H9 (cell line): ENCODE measurements at regions not wholly inside any gene's neighbourhood (a gene's known extent, or its start where the extent isn't known, plus 50 kb on each side); places are given as distances from the start of the nearest gene placed in this dataset.

Experiments
- DNase-seq: peaks from one replicate; pipeline ENCODE4 v3.0.0-alpha.2; 2017
- H2AFZ ChIP-seq: one replicate; pipeline ENCODE4 v1.6.1; 2013; ENCODE audit warnings: mild to moderate bottlenecking, low read length, control low read depth, moderate library complexity
- H2AK5ac ChIP-seq: 2 replicates; pipeline ENCODE4 v1.6.1; 2013; ENCODE audit warnings: low read length, control low read depth, mixed read lengths; ENCODE audit not compliant: insufficient read length
- H2BK120ac ChIP-seq: one replicate; pipeline ENCODE4 v1.6.1; 2013; ENCODE audit warnings: low read depth, mild to moderate bottlenecking, low read length, control low read depth, inconsistent platforms; ENCODE audit not compliant: poor library complexity, severe bottlenecking
- H2BK12ac ChIP-seq: 2 replicates; pipeline ENCODE4 v1.6.1; 2013; ENCODE audit warnings: low read length, control low read depth, mixed read lengths, low read depth; ENCODE audit not compliant: insufficient read length
- H2BK15ac ChIP-seq: 2 replicates; pipeline ENCODE4 v1.6.1; 2013; ENCODE audit warnings: low read depth, low read length, control low read depth
- H2BK20ac ChIP-seq: one replicate; pipeline ENCODE4 v1.6.1; 2013; ENCODE audit warnings: low read depth, mild to moderate bottlenecking, low read length, control low read depth, inconsistent platforms; ENCODE audit not compliant: poor library complexity, severe bottlenecking
- H2BK5ac ChIP-seq: 2 replicates; pipeline ENCODE4 v1.6.1; 2013; ENCODE audit warnings: low read length, control low read depth, mixed read lengths; ENCODE audit not compliant: insufficient read length
- H3K14ac ChIP-seq: 2 replicates; pipeline ENCODE4 v1.6.1; 2013; ENCODE audit warnings: low read length, control low read depth; ENCODE audit not compliant: insufficient read depth
- H3K18ac ChIP-seq: 2 replicates; pipeline ENCODE4 v1.6.1; 2013; ENCODE audit warnings: low read depth, mild to moderate bottlenecking, mixed read lengths, low read length, control low read depth; ENCODE audit not compliant: insufficient read length
- H3K23ac ChIP-seq: 2 replicates; pipeline ENCODE4 v1.6.1; 2013; ENCODE audit warnings: low read length, control low read depth, mixed read lengths, low read depth; ENCODE audit not compliant: insufficient read length
- H3K23me2 ChIP-seq: 2 replicates; pipeline ENCODE4 v1.6.1; 2013; ENCODE audit warnings: low read depth, mild to moderate bottlenecking, mixed read lengths, low read length, control low read depth; ENCODE audit not compliant: insufficient read length, poor library complexity, severe bottlenecking
- H3K27ac ChIP-seq: 2 replicates; pipeline ENCODE4 v1.5.1; 2013; ENCODE audit warnings: low read length, control low read depth, mixed read lengths, low read depth; ENCODE audit not compliant: insufficient read length
- H3K27me3 ChIP-seq: 2 replicates; pipeline ENCODE4 v1.6.1; 2013; ENCODE audit warnings: low read length, control low read depth, inconsistent platforms; ENCODE audit not compliant: insufficient read depth
- H3K4ac ChIP-seq: 2 replicates; pipeline ENCODE4 v1.6.1; 2013; ENCODE audit warnings: low read depth, mild to moderate bottlenecking, control low read depth, inconsistent platforms, low read length, moderate library complexity
- H3K4me1 ChIP-seq: 2 replicates; pipeline ENCODE4 v1.6.1; 2013; ENCODE audit warnings: low read length, control low read depth, inconsistent platforms; ENCODE audit not compliant: insufficient read depth
- H3K4me2 ChIP-seq: 2 replicates; pipeline ENCODE4 v1.6.1; 2013; ENCODE audit warnings: low read length, control low read depth, mixed read lengths; ENCODE audit not compliant: insufficient read length, insufficient read depth
- H3K56ac ChIP-seq: 2 replicates; pipeline ENCODE4 v1.6.1; 2013; ENCODE audit warnings: low read depth, mild to moderate bottlenecking, mixed read lengths, low read length, control low read depth; ENCODE audit not compliant: insufficient read length
- H3K79me1 ChIP-seq: 2 replicates; pipeline ENCODE4 v1.6.1; 2013; ENCODE audit warnings: low read depth, mild to moderate bottlenecking, moderate library complexity, low read length, control low read depth, inconsistent platforms; ENCODE audit not compliant: insufficient read depth, poor library complexity, severe bottlenecking
- H3K79me2 ChIP-seq: 2 replicates; pipeline ENCODE4 v1.6.1; 2013; ENCODE audit warnings: low read length, control low read depth, inconsistent platforms; ENCODE audit not compliant: insufficient read depth
- H3K9ac ChIP-seq: 2 replicates; pipeline ENCODE4 v1.6.1; 2013; ENCODE audit warnings: low read length, control low read depth, mixed read lengths; ENCODE audit not compliant: insufficient read length; ENCODE audit errors: extremely low read depth
- H3K9me3 ChIP-seq: one replicate; pipeline ENCODE4 v1.6.1; 2013; ENCODE audit warnings: low read depth, low read length, inconsistent platforms; ENCODE audit not compliant: control insufficient read depth
- H3T11ph ChIP-seq: one replicate; pipeline ENCODE4 v1.6.1; 2013; ENCODE audit warnings: mild to moderate bottlenecking, low read length, control low read depth, inconsistent platforms
- H4K20me1 ChIP-seq: one replicate; pipeline ENCODE4 v1.6.1; 2013; ENCODE audit not compliant: control insufficient read depth, insufficient read length, insufficient read depth
- H4K5ac ChIP-seq: 2 replicates; pipeline ENCODE4 v1.6.1; 2013; ENCODE audit warnings: low read depth, mild to moderate bottlenecking, mixed read lengths, low read length, control low read depth; ENCODE audit not compliant: insufficient read length
- H4K8ac ChIP-seq: replicated peaks from 2 replicates; pipeline ENCODE4 v1.6.1; 2013; ENCODE audit warnings: low read length, control low read depth, mixed read lengths, low read depth; ENCODE audit not compliant: insufficient read length
- H4K91ac ChIP-seq: 2 replicates; pipeline ENCODE4 v1.6.1; 2013; ENCODE audit warnings: low read depth, mild to moderate bottlenecking, moderate library complexity, mixed read lengths, low read length, control low read depth; ENCODE audit not compliant: insufficient read length
- H3K27ac Mint-ChIP-seq, 3 experiments: 2 replicates in 2 of 3; 3 replicates in 1 of 3; pipeline ENCODE4 v1.8.0; 2020 to 2021; ENCODE audit warnings: mixed read lengths in 3 of 3, mild to moderate bottlenecking in 1 of 3, moderate library complexity in 1 of 3
- H3K27me3 Mint-ChIP-seq: 2 replicates; pipeline ENCODE4 v1.8.0; 2021; ENCODE audit warnings: low read depth, mild to moderate bottlenecking, moderate library complexity, mixed read lengths
- H3K36me3 Mint-ChIP-seq, 3 experiments: 2 replicates in 2 of 3; 3 replicates in 1 of 3; pipeline ENCODE4 v1.8.0; 2020 to 2021; ENCODE audit warnings: low read depth in 3 of 3, mixed read lengths in 3 of 3; ENCODE audit not compliant: insufficient read depth in 1 of 3
- H3K4me1 Mint-ChIP-seq, 2 experiments: 2 replicates each; pipeline ENCODE4 v1.8.0; 2020; ENCODE audit warnings: mixed read lengths in 2 of 2
- H3K4me3 Mint-ChIP-seq, 2 experiments: 2 replicates in 1 of 2; 3 replicates in 1 of 2; pipeline ENCODE4 v1.8.0; 2020 to 2021; ENCODE audit warnings: mild to moderate bottlenecking in 2 of 2, mixed read lengths in 2 of 2, moderate library complexity in 1 of 2
- H3K9me3 Mint-ChIP-seq, 2 experiments: 2 replicates in 1 of 2; 3 replicates in 1 of 2; pipeline ENCODE4 v1.8.0; 2020; ENCODE audit warnings: mild to moderate bottlenecking in 2 of 2, mixed read lengths in 2 of 2, moderate library complexity in 1 of 2
- WGBS: extraction: QIAGEN DNeasy Blood & Tissue Kit; methylation state at CpG from one replicate; pipeline ENCODE4 v1.1.7; 2013; ENCODE audit warnings: missing lambda C conversion rate, low lambda C conversion rate, mixed read lengths; ENCODE audit not compliant: insufficient read length; ENCODE audit errors: extremely low coverage; 5-methylcytosine and 5-hydroxymethylcytosine counted together
- TF ChIP-seq, protein P1 (sequence below): fragments of 200-600 bp; sonication (generic); conservative IDR thresholded peaks from 3 replicates; pipeline ENCODE4 v1.8.0; 2021; ENCODE audit warnings: antibody characterized with exemption, mild to moderate bottlenecking

DNA sequence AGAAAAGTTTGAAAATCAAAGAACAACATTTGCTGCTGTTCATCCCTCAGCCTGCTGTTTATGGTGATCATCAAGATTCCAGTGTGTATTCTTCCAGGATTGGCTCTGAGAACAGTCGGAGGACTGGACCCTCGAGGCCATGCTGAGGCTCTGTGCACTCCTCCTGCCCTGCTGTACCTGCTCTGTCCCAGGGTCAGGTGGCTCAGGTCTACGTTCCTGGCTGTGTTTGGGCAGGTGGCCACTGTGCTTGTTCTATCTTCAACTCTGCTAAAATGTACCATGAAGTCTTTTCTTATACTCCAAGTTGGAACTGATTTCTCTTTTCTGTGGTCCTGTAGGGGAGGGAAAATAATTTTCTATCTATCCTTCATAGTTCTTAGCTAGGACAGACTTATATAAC lies 175.9 kb downstream of the RWDD3 start:
- Histone ChIP-seq H3K79me1 (no peaks in the 10 kb centered on the region), H3K23me2 (no peaks in the 10 kb centered on the region), H3K56ac (no peak overlapping the region), H2BK20ac (no peak overlapping the region), H3K4ac (no peak overlapping the region), H2BK5ac (no peak overlapping the region), H3T11ph (no peak overlapping the region), H2AK5ac (no peak overlapping the region), H4K5ac (no peak overlapping the region), H4K91ac (no peak overlapping the region), H3K79me2 (no peaks in the 10 kb centered on the region), H3K4me2 (no peak overlapping the region), H3K14ac (no peak overlapping the region), H3K27me3 (no peaks in the 10 kb centered on the region), H3K4me1 (peaks cover 16% of the 10 kb centered on the region; the same call in 1 of the 2 replicates), H4K8ac (no peak overlapping the region), H2AFZ (no peak overlapping the region), H2BK120ac (no peak overlapping the region), H2BK12ac (no peak overlapping the region), H3K23ac (no peak overlapping the region), H3K9ac (no peak overlapping the region), H3K9me3 (no peaks in the 10 kb centered on the region), H2BK15ac (no peak overlapping the region), H3K27ac (no peak overlapping the region), H4K20me1 (no peaks in the 10 kb centered on the region), H3K18ac (no peak overlapping the region)
- peak overlapping the region; percentile 88 to 99 (median 98) for H3K27ac Mint-ChIP-seq
- TF ChIP-seq, protein P1, sequence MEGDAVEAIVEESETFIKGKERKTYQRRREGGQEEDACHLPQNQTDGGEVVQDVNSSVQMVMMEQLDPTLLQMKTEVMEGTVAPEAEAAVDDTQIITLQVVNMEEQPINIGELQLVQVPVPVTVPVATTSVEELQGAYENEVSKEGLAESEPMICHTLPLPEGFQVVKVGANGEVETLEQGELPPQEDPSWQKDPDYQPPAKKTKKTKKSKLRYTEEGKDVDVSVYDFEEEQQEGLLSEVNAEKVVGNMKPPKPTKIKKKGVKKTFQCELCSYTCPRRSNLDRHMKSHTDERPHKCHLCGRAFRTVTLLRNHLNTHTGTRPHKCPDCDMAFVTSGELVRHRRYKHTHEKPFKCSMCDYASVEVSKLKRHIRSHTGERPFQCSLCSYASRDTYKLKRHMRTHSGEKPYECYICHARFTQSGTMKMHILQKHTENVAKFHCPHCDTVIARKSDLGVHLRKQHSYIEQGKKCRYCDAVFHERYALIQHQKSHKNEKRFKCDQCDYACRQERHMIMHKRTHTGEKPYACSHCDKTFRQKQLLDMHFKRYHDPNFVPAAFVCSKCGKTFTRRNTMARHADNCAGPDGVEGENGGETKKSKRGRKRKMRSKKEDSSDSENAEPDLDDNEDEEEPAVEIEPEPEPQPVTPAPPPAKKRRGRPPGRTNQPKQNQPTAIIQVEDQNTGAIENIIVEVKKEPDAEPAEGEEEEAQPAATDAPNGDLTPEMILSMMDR = no peak
- H3K4me1 Mint-ChIP-seq = peaks cover 45 to 50% of the 10 kb centered on the region in 2 experiments
- no peak for DNase-seq
- peaks cover 3% of the 10 kb centered on the region in 2 experiments for H3K9me3 Mint-ChIP-seq
- WGBS = no CpG with 5 or more reads among the region's 3 CpGs
- H3K4me3 Mint-ChIP-seq = no peak overlapping the region
- peaks cover 1% of the 10 kb centered on the region; the same call in 1 of the 2 replicates for H3K27me3 Mint-ChIP-seq
- H3K36me3 Mint-ChIP-seq = peaks cover 2 to 7% (median 2%) of the 10 kb centered on the region in 3 experiments
